HTR-8/SVneo (cell line): ENCODE measurements at regions not wholly inside any gene's neighbourhood (a gene's known extent, or its start where the extent isn't known, plus 50 kb on each side); places are given as distances from the start of the nearest gene placed in this dataset.

ENCODE experiments used
- DNase-seq: peaks from one replicate; pipeline ENCODE4 v3.0.0; 2011; ENCODE audit warnings: low spot score, mixed read lengths; ENCODE audit not compliant: insufficient read length
- FAIRE-seq: peaks from 2 replicates; lab custom pipeline; 2011; peaks lifted over from hg19 to GRCh38; lab: Jason Lieb, UNC

- no peak for FAIRE-seq
- DNase-seq: no peak
Observed at GRCh38 chr15:62591842-62592838, 427.1 kb upstream of the C2CD4B start.

GRCh38 chr15:62592920-62593319 is 427.8 kb upstream of the C2CD4B start:
- no peak for FAIRE-seq
- DNase-seq: no peak

GRCh38 chr15:62593681-62594399 is 428.8 kb upstream of the C2CD4B start:
- DNase-seq (no peak), FAIRE-seq (no peak)

GRCh38 chr15:62598217-62598616 is 433.1 kb upstream of the C2CD4B start:
- no peak for FAIRE-seq

GRCh38 chr15:62599791-62600777 is 435.0 kb upstream of the C2CD4B start:
- DNase-seq (no peak), FAIRE-seq (no peak)

More at GRCh38 chr15:62598217-62598616, 433.1 kb upstream of the C2CD4B start:
- no peak for DNase-seq

DNA sequence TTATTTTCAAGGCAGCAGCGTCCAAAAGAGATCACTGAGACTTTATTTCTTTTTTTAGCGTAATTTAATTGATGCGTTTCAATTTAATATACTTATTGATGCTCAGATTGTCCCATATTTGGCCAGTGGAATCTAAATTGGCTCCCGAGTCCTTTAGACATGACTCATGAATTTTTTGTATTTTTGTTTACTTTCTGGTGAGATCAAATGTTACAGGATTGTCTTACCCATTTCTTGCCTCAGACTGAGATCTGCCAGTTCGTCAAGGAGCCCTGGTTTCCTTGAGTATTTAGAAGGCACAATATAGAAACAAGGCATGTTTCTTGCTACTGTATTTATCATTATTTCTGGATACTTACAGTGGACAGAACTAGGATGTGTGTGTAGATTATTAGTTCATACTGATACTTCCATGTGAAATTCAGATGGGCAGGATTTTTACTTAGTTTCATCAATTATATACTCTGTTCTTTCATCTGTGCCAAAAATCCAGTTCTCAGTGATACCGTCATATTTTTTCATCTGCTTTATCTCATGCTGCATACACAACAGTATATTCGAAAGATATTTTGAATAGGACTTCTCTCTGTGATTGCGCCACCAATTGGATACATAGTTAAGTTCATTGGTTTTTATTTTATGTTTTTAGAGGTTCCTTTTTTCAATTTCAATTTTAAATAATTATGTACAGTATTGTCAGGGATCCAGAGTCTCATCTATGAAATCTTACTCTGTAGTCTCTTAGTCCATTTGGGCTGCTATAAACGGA is 436.9 kb upstream of the C2CD4B start:
- DNase-seq (no peak), FAIRE-seq (no peak)

GRCh38 chr15:62603742-62604141 is 438.7 kb upstream of the C2CD4B start:
- FAIRE-seq (no peak), DNase-seq (peak; percentile 45)

GRCh38 chr15:62605282-62605681 is 437.3 kb upstream of the TPM1 start:
- no peak for FAIRE-seq
- DNase-seq: no peak

- FAIRE-seq: peak; percentile 82
- peak; percentile 85 for DNase-seq
Observed at GRCh38 chr15:62606376-62607113, 436.0 kb upstream of the TPM1 start.

GRCh38 chr15:62607114-62607462 is 435.5 kb upstream of the TPM1 start:
- DNase-seq (no peak), FAIRE-seq (no peak)

DNA sequence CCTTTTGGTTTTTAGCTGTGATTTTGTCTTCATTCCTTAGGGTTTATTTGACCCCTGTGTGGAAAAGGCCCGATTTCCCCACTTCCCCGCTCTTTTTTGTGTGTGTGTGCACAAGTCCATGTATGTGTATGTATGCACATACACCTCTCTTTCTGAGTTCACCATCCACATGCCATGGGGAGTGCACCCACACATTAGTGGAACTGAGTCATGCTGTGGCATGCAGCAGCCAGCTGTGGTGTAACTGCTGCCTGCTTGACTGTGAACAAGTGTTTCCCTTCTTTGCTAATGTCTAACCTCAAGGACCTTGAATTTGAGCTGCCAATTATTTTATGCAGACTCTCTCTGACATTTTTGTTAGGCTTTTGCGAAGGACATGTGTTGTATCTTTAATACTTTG is 434.9 kb upstream of the TPM1 start:
- FAIRE-seq (peak; percentile 62), DNase-seq (no peak)

- FAIRE-seq (no peak), DNase-seq (no peak)
Observed at GRCh38 chr15:62608369-62608768, 434.2 kb upstream of the TPM1 start.

GRCh38 chr15:62610265-62610869 is 432.2 kb upstream of the TPM1 start:
- FAIRE-seq (no peak), DNase-seq (no peak)

GRCh38 chr15:62611002-62611401 is 431.5 kb upstream of the TPM1 start:
- FAIRE-seq (no peak), DNase-seq (no peak)

DNA sequence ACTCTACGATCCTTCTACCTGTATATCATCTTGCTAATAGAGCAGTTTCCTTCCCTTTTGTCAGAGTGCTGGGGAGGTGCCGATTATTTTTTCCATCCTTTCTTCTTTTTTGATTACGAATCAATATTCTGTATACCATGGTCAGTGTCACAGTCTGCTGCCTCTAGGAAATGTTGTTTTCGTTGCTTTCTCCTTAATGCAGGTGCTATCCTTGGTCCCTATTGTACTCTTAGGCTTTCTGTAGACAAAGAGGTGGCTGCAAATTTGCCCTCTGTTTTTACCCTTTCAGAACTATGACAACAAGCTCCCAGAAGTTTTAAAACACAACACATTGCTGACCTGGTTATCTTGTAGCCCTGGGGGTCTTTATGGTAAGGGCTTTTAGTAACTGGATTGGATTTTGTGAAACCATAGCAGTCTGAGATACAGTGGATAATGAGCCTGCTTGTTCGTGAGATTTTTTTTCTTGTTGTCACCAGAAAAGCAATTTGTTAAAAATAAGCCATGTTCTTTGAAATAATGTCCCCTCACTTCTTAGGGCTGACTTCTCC is 430.3 kb upstream of the TPM1 start:
- no peak for DNase-seq
- FAIRE-seq: no peak

DNA sequence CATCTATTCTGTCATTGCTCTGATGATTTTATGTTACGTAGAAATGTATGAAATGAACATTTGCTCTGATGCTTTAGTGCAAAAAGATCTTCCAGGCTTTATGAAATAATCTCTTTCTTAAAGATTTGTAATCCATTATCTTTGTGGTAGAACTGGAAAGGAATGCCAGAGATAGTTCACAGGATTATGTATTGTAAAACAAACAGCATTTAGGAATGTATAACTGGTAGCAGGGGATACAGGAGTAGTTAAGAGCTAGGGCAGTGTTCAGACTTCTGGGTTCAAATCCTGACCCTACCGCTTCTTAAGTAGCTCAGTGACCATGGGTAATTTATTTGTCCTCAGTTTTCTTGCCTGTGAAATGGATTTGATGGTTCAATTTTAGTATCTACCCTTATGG is 429.8 kb upstream of the TPM1 start:
- FAIRE-seq (no peak), DNase-seq (no peak)

DNA sequence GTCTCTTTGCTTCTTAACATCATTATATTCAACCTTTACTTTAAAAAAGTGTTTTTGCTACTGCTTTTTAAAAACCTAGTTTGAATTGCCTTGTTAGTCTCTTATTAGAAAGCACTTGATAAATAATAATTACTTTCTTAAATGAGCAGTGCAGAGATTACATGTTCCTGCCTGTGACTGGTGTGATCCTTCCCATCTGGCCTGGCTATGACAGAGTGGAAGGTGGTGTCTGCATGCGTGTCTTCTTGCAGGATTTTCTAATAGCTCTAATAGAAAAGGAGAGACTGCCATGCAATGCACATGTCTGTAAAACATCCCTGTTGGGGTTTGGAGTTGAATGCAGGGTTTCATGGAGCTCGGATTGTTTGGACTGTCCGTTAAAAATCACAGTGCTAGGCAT is 425.8 kb upstream of the TPM1 start:
- FAIRE-seq (no peak), DNase-seq (no peak)

DNA sequence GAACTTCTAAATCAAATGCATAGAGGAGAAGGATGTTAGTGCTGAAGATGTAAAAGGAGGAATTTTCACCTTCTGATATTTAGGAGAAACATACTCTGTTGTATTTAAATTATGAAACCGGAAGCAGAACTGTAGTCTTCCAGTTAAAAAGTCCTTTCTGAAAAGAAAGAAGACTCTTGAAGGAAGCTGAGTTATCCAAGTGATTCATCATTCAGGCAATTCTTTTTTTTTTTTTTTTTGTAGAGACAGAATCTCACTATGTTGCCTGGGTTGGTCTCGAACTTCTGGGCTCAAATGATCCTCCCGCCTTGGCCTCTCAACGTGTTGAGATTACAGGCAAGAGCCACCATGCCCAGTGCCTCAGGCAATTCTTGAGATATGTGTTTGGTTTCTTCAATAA is 424.8 kb upstream of the TPM1 start:
- FAIRE-seq (no peak), DNase-seq (no peak)
